ENCODE measurements at regions not wholly inside any gene's neighbourhood (a gene's known extent, or its start where the extent isn't known, plus 50 kb on each side); places are given as distances from the start of the nearest gene placed in this dataset.

- intact Hi-C loops (cut with micrococcal nuclease) = no loop called here
Measured at GRCh38 chr4:14520171-14520570, 482.1 kb upstream of the CPEB2 start.

DNA sequence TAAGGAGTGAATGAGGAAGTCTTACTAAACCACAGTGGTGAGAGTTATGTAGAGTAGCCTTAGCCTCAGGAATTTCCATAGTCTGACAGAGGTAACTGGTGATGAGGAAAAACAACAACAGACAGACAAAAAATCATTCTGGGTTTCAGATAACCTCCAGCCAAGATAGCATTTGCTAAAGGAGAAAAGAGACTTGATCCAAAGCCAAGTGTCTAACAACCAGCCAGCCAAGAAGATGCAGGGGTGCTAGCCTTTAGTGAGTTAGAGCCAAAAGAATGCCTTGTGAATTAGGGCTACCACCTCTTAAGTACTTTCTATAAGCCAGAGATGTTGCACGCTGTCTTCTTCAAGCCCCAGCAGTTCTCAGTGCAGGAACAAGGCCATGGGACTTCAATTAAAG, 478.0 kb upstream of the CPEB2 start:
- intact Hi-C loops (cut with micrococcal nuclease) = no loop called here

- intact Hi-C loops (cut with micrococcal nuclease) = no loop called here
Measured at GRCh38 chr4:14528918-14529317, 473.4 kb upstream of the CPEB2 start.

DNA sequence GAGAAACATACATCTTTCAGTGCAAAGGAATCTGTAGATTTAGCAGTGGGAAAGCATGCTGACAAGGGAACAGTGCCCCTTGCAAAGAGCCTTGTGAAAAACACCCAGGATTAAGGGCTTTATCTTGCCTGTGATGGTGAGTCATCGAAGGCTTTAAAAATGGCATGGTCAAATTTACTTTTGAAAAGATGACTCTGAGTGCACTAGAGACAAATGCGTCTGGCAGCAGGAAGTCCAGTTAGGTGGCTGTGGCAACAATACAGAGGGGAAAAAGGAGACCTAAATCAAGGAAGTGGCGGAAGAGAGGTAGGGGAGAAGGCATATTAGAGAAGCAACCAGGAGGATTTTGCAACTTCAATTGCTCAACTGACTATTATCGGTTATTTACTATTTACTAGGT, 472.6 kb upstream of the CPEB2 start:
- intact Hi-C loops (cut with micrococcal nuclease) = no loop called here

DNA sequence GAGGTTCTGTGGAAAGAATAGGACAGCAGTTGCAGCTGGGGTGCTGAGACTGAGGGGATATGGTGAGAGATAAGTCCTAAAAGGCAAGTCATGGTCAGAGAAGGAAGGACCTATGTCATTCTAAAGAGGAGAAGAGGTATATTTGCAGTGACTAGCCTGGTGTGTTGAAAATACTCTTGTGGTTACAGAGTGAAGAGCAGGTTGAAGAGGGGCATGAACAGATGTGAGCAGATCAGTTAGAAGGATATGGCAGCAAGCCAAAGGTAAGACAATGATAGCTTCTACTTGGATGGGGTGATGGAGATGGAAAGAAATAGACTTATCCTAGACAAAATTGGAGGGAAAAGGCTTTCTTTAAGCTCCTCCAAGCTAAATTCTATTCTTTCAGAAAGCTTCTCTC, 469.8 kb upstream of the CPEB2 start:
- intact Hi-C loops (cut with micrococcal nuclease) = no loop called here

- intact Hi-C loops (cut with micrococcal nuclease) = no loop called here
Measured at GRCh38 chr4:14539246-14539645, 463.0 kb upstream of the CPEB2 start.

- intact Hi-C loops (cut with micrococcal nuclease) = no loop called here
Measured at GRCh38 chr4:14545163-14545562, 457.1 kb upstream of the CPEB2 start.

GRCh38 chr4:14545807-14546206, 456.5 kb upstream of the CPEB2 start:
- intact Hi-C loops (cut with micrococcal nuclease) = no loop called here

DNA sequence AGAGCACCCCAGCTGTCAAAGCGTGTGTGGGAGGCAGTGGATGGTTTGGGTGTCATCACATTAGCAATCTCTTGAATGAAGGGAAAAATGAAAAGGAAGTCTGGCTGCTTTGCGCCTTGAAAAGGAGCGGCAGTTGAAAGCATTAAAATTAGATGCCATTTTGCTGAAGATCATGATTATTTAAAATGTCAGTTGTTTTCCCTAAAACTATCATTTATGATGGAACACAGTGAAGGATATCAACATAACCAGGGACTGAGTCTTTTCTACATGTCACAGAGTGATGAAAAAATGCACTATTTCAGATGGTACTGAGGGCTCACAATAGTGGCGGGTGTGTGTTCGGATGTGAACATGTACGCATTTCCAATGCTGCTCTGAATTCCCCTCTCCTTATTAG, 450.2 kb upstream of the CPEB2 start:
- intact Hi-C loops (cut with micrococcal nuclease) = no loop called here

GRCh38 chr4:14559646-14560045, 442.6 kb upstream of the CPEB2 start:
- intact Hi-C loops (cut with micrococcal nuclease) = no loop called here

GRCh38 chr4:14560577-14560976, 441.7 kb upstream of the CPEB2 start:
- intact Hi-C loops (cut with micrococcal nuclease) = no loop called here

GRCh38 chr4:14562901-14563300, 439.4 kb upstream of the CPEB2 start:
- intact Hi-C loops (cut with micrococcal nuclease) = no loop called here

GRCh38 chr4:14564281-14564680, 438.0 kb upstream of the CPEB2 start:
- intact Hi-C loops (cut with micrococcal nuclease) = no loop called here

DNA sequence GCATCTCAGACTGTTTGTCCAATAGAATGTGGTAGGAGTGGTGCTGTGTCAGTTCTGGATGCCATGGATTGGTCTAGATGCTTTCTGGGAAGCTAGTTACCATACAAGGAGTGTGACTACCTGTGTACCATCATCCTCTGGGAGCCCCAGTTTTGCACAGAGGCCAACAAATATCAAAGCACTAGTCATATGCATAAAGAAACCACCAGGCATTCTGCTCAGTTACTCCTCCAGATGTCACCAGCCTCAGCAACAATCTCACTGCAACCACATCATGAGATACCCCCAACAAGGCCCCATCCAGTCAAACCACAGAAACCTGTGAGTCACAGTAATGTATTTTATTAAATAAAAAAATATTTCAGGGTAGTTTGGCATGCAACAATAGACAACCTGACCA, 435.8 kb upstream of the CPEB2 start:
- intact Hi-C loops (cut with micrococcal nuclease) = no loop called here

DNA sequence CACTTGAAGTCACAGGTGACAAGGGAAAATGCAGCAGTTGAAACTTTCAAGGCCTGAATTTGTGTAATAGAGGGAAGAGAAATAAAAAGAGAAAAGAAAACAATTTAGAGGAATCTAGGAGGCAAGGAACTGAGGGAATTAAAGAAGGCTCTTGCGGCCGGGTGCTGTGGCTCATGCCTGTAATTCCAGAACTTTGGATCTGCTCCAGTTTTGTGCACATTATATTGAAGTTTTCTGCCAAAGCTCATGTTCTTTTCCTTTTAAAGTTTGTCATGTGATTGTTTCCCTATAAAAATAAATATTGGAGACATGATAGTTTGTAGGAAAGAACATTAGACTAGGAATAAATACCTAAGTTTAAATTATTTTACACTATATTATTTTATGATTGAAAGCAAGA, 433.9 kb upstream of the CPEB2 start:
- intact Hi-C loops (cut with micrococcal nuclease) = no loop called here

DNA sequence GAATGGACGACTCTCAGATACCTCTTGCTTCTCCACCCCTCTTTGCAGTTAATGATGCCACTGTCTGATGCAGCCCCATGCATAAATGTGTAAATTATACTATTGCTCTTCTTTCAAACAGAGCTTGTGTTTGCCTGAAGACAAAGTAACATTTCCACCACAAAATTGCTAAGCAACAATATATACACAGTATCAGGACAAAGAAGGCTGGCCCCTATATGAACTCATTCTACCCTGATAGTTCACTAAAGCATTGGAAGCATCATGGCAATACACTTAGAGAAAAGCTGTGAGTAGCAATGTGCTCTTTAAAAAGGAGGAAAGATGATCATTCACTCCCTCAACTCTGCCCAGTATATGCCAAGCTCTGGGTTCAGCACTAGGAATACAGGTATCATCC, 427.0 kb upstream of the CPEB2 start:
- intact Hi-C loops (cut with micrococcal nuclease) = no loop called here

- intact Hi-C loops (cut with micrococcal nuclease) = no loop called here
Measured at GRCh38 chr4:14575919-14576318, 426.4 kb upstream of the CPEB2 start.

DNA sequence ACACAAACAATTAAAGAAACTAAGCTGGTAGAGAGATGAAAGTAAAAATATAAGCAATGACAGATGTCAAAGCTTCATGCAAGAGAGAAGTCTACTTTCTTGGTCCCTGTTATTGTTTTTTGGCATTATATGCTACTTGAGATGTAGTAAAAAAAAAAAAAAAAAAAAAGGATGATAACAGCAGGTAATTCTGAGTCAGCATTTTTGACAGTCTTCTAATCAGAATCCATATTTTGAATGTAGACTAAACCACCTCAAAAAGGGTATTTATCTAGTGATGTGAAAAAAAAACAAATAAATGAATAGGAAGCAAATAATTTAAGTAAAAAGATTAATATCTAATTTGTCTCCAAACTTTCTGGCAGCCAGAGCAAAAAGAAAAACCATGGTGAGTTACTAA, 422.2 kb upstream of the CPEB2 start:
- intact Hi-C loops (cut with micrococcal nuclease) = no loop called here

DNA sequence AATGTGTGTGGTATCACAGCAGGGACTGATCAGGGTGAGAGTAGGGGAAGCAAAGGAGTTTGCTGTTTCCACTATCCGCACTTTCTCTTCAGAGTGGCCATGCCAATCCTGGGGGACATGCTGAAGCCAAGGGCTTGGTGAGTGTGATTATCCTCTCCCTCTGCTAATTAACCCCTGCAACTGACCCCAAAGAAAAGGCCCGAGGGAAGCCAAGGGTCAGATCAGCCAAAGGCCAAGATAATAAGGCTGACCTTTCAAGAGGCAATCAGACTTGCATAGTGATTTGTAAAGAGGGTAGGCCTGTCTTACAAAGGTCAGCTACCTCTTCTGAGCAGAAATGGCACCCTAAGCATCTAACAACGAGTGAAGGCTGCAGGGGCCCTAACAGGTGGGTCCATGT, 420.5 kb upstream of the CPEB2 start:
- intact Hi-C loops (cut with micrococcal nuclease) = no loop called here

DNA sequence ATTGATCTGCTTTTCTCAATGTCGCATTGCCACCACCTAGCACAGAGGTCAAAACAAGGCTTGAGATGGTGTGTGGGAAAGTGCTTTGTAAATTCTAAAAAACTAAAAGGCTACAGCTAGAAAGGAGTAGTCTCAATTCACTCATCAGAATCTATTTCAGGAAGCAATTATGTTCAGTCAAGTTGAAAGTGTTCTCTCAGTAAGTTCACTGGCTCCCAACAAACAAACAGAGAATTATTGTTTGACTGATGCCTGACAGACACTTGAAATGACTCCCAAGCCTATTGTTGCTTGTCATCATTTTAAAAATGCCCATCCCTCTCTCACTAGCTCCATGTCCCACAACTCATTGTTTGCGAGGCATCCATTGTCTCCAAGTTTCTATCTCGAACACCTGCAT, 419.6 kb upstream of the CPEB2 start:
- intact Hi-C loops (cut with micrococcal nuclease) = no loop called here

DNA sequence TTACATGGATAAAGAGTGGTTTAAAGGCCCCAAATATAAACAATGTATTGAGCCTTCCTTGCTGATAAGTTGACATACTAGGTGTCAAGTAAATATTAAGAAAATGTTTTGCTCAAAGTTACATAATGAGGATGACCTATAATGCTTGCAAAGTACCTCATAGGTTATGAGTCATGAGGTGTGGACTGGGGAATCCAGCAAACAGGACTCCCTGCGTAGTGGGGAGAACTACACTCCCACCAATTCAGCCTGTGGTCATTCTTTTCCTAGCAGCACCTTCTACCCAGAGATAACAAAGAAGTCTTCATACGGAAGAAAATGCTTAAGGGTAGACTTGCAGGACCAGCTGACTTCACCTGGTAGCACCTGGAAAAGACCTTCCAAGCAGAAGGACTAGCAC, 418.9 kb upstream of the CPEB2 start:
- intact Hi-C loops (cut with micrococcal nuclease) = no loop called here

DNA sequence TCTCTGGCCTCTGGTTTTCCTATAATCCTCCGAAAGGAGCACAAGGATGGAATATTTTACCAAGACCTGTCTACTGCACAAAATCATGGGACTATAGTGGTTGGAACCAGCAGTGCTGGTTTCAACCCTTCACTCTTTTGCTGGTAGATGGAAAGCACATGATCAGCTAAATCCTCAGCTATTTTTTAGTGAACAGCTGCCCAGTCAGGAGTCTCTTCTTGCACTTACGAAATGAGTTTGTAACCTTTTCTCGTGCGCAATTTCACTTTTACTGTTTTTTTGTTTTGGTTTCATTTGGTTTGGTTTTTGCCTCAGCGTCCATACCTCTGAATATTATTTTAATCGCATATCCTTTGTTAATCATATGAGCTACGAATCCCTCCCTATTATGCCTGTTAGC, 418.5 kb upstream of the CPEB2 start:
- intact Hi-C loops (cut with micrococcal nuclease) = no loop called here

DNA sequence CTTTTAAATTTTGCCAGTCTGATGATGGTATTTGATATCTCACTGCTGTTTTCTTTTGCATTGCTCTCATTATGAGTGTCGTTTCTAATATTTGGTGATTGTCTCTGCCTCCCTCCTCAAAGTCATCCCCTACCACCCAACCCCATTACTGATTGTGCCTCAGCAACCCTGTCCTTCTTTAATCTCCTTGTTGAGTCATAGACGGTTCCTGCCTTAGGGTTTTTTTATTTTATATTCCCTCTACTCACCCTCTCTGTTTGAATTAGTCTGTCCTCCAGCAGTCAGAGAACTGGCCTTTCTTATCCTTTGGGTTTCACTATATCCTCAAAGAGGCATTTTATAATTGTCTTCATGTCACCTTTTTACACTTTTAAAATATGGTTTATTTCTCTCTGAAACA, 409.3 kb upstream of the CPEB2 start:
- intact Hi-C loops (cut with micrococcal nuclease) = no loop called here

GRCh38 chr4:14596028-14596427, 406.3 kb upstream of the CPEB2 start:
- intact Hi-C loops (cut with micrococcal nuclease) = no loop called here

- intact Hi-C loops (cut with micrococcal nuclease) = no loop called here
Measured at GRCh38 chr4:14596437-14596836, 405.8 kb upstream of the CPEB2 start.
